Activated CD4-positive, alpha-beta T cell treated with anti-CD3 and anti-CD28 coated beads, Interleukin-2, amount 10 ng/mL, durations not matched to agents 24 days and 14 days (primary cell): ENCODE measurements at regions not wholly inside any gene's neighbourhood (a gene's known extent, or its start where the extent isn't known, plus 50 kb on each side); places are given as distances from the start of the nearest gene placed in this dataset.

Source experiments
- DNase-seq: peaks from one replicate; pipeline ENCODE4 v3.0.0; 2022
- H3K27ac Mint-ChIP-seq: one replicate; pipeline ENCODE4 v1.8.0; 2022; ENCODE audit warnings: mild to moderate bottlenecking, mixed read lengths
- H3K27me3 Mint-ChIP-seq: one replicate; pipeline ENCODE4 v1.8.0; 2022; ENCODE audit warnings: mixed read lengths
- H3K36me3 Mint-ChIP-seq: one replicate; pipeline ENCODE4 v1.8.0; 2022; ENCODE audit warnings: low read depth, mild to moderate bottlenecking, mixed read lengths
- H3K4me1 Mint-ChIP-seq: one replicate; pipeline ENCODE4 v1.8.0; 2021; ENCODE audit warnings: mixed read lengths
- H3K4me3 Mint-ChIP-seq: one replicate; pipeline ENCODE4 v1.8.0; 2022; ENCODE audit warnings: mild to moderate bottlenecking, moderate library complexity, mixed read lengths
- H3K9me3 Mint-ChIP-seq: one replicate; pipeline ENCODE4 v1.8.0; 2021; ENCODE audit warnings: mixed read lengths
- intact Hi-C: fragments of 100-400 bp; cut with micrococcal nuclease; formaldehyde crosslinking; loops from one replicate; pipeline ENCODE4 v1.15.1; 2023

DNA sequence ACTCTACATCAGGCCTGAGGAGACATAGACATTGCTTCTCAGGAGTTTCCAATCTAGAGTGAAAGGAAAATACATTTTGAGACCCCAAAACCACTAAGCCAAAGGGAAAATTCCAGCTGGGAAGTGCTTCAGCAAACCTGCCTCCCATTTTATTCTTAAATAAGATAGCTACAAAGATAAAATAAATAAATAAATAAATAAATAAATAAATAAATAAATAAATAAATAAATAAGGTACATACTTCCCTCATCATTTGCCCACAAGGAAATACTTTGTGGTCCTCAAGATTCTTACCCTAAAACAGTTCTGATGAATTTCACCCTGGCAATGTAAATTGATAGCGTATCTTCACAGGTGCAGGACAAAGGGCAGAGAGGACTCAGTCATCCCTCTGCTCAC, 474.0 kb upstream of the ROBO1 start:
- Mint-ChIP-seq H3K36me3 (no peaks in the 10 kb centered on the region), H3K4me1 (no peaks in the 10 kb centered on the region), H3K27ac (no peak overlapping the region), H3K4me3 (no peak overlapping the region), H3K9me3 (no peaks in the 10 kb centered on the region), H3K27me3 (no peaks in the 10 kb centered on the region)
- DNase-seq: no peak
- intact Hi-C loops: no loop called here

DNA sequence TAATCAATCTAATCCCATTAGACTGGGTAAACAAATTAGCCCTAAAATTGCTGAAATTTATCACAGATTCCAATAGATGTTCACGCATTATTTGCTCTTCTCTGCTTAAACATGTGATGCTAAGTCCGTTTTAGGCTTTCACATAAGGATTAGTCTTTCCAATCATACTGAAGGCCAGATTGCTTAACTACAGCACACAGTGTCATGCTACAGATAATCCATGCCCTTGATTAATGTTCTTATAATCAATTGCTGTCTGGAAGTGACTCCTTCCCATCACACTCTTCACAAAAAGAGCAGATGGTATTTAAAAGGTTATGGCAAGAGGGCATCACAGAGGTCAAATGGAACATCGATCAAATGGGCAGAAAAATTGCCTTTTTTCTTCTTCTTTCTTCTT, 471.5 kb upstream of the ROBO1 start:
- Mint-ChIP-seq H3K27ac (no peak overlapping the region), H3K36me3 (no peaks in the 10 kb centered on the region), H3K9me3 (no peaks in the 10 kb centered on the region), H3K27me3 (no peaks in the 10 kb centered on the region), H3K4me3 (no peak overlapping the region), H3K4me1 (no peaks in the 10 kb centered on the region)
- DNase-seq: no peak
- intact Hi-C loops: no loop called here

DNA sequence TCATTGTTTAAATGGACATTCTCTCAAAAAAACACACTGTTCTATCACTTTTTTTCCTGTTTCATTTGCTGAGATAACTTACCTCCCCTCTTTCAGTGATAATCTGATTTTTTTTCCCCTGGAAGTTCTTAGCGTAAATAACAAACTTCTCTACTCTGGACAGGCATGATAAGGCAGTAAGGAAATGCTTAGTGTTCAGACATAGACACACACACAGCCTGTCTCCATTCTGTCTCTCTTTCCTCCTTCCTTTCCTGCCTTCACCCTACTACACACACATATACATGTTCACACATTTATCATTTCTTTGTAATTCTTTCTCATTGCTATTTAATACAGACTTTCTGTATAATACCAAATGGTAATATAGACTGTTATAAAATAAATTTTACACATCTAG, 470.8 kb upstream of the ROBO1 start:
- intact Hi-C loops: no loop called here
- Mint-ChIP-seq H3K4me3 (no peak overlapping the region), H3K27ac (no peak overlapping the region), H3K27me3 (no peaks in the 10 kb centered on the region), H3K9me3 (no peaks in the 10 kb centered on the region), H3K36me3 (no peaks in the 10 kb centered on the region), H3K4me1 (no peaks in the 10 kb centered on the region)
- DNase-seq: no peak

DNA sequence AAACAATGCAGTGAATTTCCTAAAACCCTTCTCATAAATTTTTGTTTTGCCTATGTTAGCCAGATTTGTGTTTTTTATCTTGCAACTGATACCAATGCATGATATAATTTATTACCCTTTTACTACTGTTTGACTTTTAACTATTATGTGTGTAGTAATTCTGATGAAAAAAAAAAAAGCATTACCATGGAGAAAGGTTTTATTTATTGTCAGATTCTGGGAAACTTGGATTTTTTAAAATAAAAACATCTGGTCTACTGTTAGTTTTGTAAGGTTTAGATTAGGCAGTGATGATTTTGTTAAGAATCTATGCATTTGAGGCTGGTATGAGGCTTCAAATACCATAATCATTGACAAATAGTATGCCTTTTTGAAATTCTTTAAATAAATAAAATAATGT, 470.4 kb upstream of the ROBO1 start:
- intact Hi-C loops: no loop called here

DNA sequence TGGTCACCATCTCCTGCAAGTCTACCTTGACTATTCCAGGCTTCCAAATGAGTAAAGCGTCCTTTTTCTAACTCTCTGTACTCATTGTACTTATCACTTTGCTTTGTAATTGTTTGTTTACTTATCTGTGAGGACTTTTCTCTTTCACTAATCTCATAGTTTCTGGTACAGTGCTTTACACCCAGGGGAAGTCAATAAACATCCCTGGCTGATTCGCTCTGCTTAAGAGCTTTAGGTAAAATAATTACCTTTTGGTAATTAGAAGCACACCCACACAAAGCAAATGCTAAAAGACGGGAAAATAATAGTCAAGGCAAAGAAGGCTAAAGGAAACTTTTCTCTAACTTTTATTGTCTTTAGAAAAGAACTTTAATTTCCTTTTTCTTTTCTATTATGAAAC, 466.9 kb upstream of the ROBO1 start:
- no peaks in the 10 kb centered on the region for H3K9me3 Mint-ChIP-seq
- H3K4me1 Mint-ChIP-seq: no peaks in the 10 kb centered on the region
- intact Hi-C loops: no loop called here
- no peaks in the 10 kb centered on the region for H3K27me3 Mint-ChIP-seq
- H3K27ac Mint-ChIP-seq: no peak overlapping the region
- no peak overlapping the region for H3K4me3 Mint-ChIP-seq
- DNase-seq: no peak
- no peaks in the 10 kb centered on the region for H3K36me3 Mint-ChIP-seq

More for the DNA sequence above, 470.4 kb upstream of the ROBO1 start:
- Mint-ChIP-seq H3K27ac (no peak overlapping the region), H3K9me3 (no peaks in the 10 kb centered on the region), H3K36me3 (no peaks in the 10 kb centered on the region), H3K27me3 (no peaks in the 10 kb centered on the region), H3K4me3 (no peak overlapping the region), H3K4me1 (no peaks in the 10 kb centered on the region)
- DNase-seq: no peak

DNA sequence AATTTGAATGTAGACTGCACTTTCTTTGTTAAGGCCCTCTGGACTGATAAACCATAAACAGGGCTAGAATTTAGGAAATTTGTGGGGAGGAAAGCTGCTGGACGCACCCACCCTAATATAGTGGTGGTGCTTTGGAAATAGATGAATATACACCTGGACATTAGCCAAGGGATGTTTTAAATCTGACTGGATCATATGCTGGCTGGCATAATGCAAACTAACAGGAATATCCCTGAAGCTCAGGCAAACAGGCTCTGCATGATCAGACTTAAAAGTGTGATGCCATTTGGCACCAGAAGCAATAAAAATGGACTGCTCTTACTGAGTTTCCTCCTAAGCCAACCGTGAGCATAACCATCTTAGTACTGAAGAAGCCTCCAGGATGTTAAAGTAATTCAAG, 465.8 kb upstream of the ROBO1 start:
- no peaks in the 10 kb centered on the region for H3K9me3 Mint-ChIP-seq
- H3K4me1 Mint-ChIP-seq: no peaks in the 10 kb centered on the region
- no peak overlapping the region for H3K27ac Mint-ChIP-seq
- no peak for DNase-seq
- H3K27me3 Mint-ChIP-seq: no peaks in the 10 kb centered on the region
- H3K36me3 Mint-ChIP-seq: no peaks in the 10 kb centered on the region
- intact Hi-C loops: no loop called here
- no peak overlapping the region for H3K4me3 Mint-ChIP-seq

DNA sequence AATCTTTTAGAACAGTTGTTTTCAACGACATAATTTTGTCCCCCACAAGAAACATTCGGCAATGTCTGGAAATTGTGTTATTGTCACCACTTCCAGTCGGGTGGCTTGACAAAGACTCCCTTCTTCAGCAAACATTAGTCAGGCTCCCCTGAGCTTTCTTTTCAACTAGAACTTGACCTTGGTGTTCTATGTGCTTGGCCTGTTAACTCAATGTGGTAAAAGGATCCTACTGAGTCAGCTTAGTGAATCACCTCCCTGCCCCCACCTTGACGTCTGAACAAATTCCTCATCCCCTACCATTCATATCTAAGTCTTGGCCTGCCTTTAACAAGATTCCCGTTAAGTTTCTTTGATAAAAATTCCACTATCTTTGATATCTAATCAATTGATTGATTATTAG, 465.0 kb upstream of the ROBO1 start:
- H3K27ac Mint-ChIP-seq: no peak overlapping the region
- H3K4me3 Mint-ChIP-seq: no peak overlapping the region
- DNase-seq: no peak
- intact Hi-C loops: no loop called here
- H3K27me3 Mint-ChIP-seq: no peaks in the 10 kb centered on the region
- no peaks in the 10 kb centered on the region for H3K9me3 Mint-ChIP-seq
- H3K4me1 Mint-ChIP-seq: no peaks in the 10 kb centered on the region
- no peaks in the 10 kb centered on the region for H3K36me3 Mint-ChIP-seq

DNA sequence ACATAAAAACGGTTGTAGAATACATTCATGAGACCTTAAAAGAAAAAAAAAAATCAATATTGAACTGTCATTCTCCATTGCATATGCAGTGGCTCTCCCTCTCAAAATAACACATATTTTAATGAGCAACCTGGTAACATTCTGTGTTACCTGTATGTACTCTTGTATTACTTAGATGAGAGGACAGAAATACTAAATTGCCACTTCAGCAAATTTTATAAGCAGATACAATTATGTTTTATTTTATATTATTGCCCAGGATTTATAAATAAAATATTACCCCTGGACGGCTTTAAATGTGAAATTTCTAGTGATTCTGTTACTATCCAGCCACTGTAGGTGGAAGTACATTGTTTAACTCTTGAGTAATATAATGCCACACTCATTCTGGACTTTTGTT, 463.2 kb upstream of the ROBO1 start:
- no peak for DNase-seq
- H3K27ac Mint-ChIP-seq: no peak overlapping the region
- intact Hi-C loops: no loop called here
- no peaks in the 10 kb centered on the region for H3K36me3 Mint-ChIP-seq
- H3K4me1 Mint-ChIP-seq: no peaks in the 10 kb centered on the region
- H3K9me3 Mint-ChIP-seq: peaks cover 3% of the 10 kb centered on the region
- no peak overlapping the region for H3K4me3 Mint-ChIP-seq
- no peaks in the 10 kb centered on the region for H3K27me3 Mint-ChIP-seq

DNA sequence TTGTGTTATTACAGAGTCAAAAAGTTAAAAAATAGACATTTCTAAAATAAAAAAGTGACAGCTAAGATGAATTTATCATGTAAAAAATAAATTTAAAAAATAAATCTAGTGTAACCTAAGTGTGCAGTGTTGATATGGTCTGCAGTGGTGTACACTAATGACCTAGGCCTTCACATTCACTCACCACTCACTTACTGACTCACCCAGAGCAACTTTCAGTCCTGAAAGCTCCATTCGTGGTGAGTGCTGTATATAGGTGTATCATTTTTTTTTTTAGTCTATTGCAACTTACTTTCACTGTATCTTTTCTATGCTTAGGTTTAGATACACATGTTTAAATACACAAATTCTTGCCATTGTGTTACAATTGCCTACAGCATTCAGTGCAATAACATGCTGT, 459.4 kb upstream of the ROBO1 start:
- Mint-ChIP-seq H3K27ac (no peak overlapping the region), H3K36me3 (no peaks in the 10 kb centered on the region), H3K4me3 (no peak overlapping the region), H3K9me3 (peaks cover 3% of the 10 kb centered on the region), H3K4me1 (no peaks in the 10 kb centered on the region), H3K27me3 (no peaks in the 10 kb centered on the region)
- intact Hi-C loops: no loop called here
- DNase-seq: no peak

DNA sequence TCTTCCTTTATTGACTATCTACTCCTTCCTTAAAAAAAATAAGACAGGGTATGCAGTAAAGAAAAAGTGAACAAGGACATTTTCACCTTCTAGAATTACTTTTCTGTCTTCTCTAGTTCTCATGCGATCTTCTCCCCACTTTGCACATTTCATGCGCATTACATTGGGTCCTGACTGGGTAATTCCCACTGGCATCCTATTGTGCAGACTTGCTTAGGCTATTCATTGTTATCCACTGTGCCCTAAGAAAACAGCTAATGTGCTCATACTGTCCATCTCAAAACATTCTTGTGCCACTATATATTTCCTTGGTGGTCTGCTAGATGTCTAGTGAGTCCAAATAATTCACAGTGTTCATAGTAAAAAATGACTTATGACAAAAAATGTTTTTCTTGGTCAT, 447.4 kb upstream of the ROBO1 start:
- Mint-ChIP-seq H3K27ac (no peak overlapping the region), H3K27me3 (no peaks in the 10 kb centered on the region), H3K9me3 (no peaks in the 10 kb centered on the region), H3K4me1 (no peaks in the 10 kb centered on the region), H3K36me3 (no peaks in the 10 kb centered on the region), H3K4me3 (no peak overlapping the region)
- no peak for DNase-seq
- intact Hi-C loops: no loop called here

DNA sequence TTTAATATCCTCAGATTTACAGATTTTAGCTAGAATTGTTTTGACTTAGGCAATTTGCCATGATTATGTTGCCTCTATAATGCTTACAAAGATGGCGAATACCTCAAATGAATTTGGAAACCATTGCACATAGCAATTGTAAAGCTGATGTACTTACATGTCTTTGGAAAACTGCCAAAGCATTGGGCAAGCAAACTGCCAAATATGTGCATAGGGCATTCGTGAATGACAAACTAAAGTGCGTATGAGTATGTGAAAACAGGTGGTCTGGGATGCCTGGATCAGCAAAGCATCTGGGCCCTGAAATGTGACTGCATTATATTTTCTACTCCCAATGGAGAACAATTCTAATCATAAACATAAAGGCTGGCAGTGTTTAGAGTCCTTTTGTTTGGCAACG, 445.3 kb upstream of the ROBO1 start:
- H3K27ac Mint-ChIP-seq: no peak overlapping the region
- no peak overlapping the region for H3K4me3 Mint-ChIP-seq
- no peaks in the 10 kb centered on the region for H3K36me3 Mint-ChIP-seq
- intact Hi-C loops: no loop called here
- no peaks in the 10 kb centered on the region for H3K27me3 Mint-ChIP-seq
- H3K9me3 Mint-ChIP-seq: no peaks in the 10 kb centered on the region
- no peaks in the 10 kb centered on the region for H3K4me1 Mint-ChIP-seq
- no peak for DNase-seq

DNA sequence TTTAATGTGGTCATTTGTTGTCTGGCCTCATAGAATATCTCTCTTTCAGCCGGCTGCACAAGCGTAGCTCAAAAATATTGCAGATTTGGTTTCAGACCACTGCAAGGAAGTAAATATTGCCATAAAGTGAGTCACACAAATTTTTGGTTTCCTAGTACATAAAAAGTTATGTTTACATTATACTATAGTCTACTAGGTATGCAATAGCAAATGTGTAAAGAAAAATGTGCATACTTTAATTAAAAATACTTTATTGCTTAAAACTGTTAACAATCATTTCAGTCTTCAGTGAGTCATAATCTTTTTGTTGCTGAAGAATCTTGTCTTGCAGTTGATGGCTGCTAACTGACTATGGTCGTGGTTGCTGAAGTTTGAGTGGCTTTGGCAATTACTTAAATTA, 425.1 kb upstream of the ROBO1 start:
- H3K4me1 Mint-ChIP-seq: no peaks in the 10 kb centered on the region
- H3K36me3 Mint-ChIP-seq: no peaks in the 10 kb centered on the region
- H3K9me3 Mint-ChIP-seq: peaks cover 14% of the 10 kb centered on the region
- no peak for DNase-seq
- intact Hi-C loops: no loop called here
- H3K4me3 Mint-ChIP-seq: no peak overlapping the region
- no peaks in the 10 kb centered on the region for H3K27me3 Mint-ChIP-seq
- H3K27ac Mint-ChIP-seq: no peak overlapping the region

DNA sequence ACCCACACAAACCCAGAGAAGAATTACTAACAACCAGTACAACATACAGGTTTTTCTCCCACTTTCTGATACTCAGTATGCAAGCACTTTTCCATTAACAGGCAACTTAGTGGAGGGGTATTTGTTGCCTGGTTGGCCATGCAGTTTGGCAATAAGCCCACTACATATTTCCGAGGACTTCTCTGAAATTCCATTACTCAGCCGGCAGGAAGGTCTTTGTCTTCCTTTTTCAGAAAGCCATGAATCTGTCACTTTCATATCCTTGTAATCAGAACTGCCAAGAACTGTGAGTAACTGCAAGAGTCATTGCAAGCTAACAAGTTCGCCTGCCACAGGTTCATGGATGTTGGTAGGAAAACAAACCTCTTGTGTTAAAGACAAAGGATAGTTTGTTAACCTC, 422.3 kb upstream of the ROBO1 start:
- intact Hi-C loops: no loop called here

DNA sequence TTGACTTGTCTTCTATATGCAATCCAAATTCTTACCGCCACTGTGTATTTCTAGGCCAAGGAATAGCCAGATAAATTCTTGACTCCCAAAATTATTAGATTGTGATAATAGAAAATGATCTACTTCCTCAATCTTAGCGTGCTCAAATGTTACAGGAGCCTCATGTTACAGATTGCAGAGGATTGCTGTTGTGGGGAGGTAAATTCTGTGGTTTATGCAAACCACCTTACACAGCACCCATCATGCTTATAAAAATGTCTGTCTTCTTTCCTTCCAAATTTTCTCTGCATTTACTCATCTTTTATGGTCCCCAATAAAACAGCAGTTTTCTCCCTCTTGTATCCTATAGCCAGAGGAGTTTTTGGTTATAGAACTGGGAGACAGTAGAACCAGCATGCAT, 420.2 kb upstream of the ROBO1 start:
- H3K27me3 Mint-ChIP-seq: no peaks in the 10 kb centered on the region
- no peak overlapping the region for H3K4me3 Mint-ChIP-seq
- intact Hi-C loops: no loop called here
- H3K27ac Mint-ChIP-seq: no peak overlapping the region
- no peak for DNase-seq
- no peaks in the 10 kb centered on the region for H3K4me1 Mint-ChIP-seq
- no peaks in the 10 kb centered on the region for H3K36me3 Mint-ChIP-seq
- H3K9me3 Mint-ChIP-seq: peaks cover 8% of the 10 kb centered on the region

More for the DNA sequence above, 422.3 kb upstream of the ROBO1 start:
- Mint-ChIP-seq H3K9me3 (peaks cover 9% of the 10 kb centered on the region), H3K4me1 (no peaks in the 10 kb centered on the region), H3K4me3 (no peak overlapping the region), H3K36me3 (no peaks in the 10 kb centered on the region), H3K27me3 (no peaks in the 10 kb centered on the region), H3K27ac (no peak overlapping the region)
- DNase-seq: no peak

DNA sequence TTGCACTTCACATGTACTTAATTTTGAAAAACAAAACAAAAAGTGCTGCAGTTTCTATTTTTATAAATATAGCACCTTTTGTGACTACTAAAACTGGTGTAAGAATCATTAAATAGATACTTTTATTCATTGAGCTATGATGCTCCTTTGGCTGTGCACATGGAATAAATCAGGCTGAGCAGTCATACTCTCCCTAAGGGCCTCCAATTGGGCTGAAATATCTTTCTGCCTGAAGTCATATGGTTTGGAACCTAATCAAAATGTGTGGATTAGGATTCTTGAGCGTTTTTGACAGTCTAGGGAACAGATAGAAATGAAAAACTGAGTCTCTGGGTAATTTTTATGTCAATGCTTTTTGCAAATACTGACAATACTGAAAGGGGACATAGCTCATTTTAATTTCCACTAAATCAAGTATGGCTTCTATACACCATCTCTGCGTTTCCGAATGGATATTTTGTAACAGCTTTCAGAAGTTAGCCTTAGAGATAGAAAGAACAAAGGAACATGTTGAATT, 392.2 kb upstream of the ROBO1 start:
- no peak for DNase-seq
- peaks cover 3% of the 10 kb centered on the region for H3K9me3 Mint-ChIP-seq
- H3K36me3 Mint-ChIP-seq: no peaks in the 10 kb centered on the region
- H3K27me3 Mint-ChIP-seq: no peaks in the 10 kb centered on the region
- H3K4me3 Mint-ChIP-seq: no peak overlapping the region
- intact Hi-C loops: no loop called here
- H3K27ac Mint-ChIP-seq: no peak overlapping the region
- no peaks in the 10 kb centered on the region for H3K4me1 Mint-ChIP-seq
